IMR-90 (cell line): ENCODE measurements at regions not wholly inside any gene's neighbourhood (a gene's known extent, or its start where the extent isn't known, plus 50 kb on each side); places are given as distances from the start of the nearest gene placed in this dataset.

ENCODE experiments used
- ATAC-seq: fragments of 200-7000 bp; cut with Tn5 transposase; 2 replicates; pipeline ENCODE4 v1.9.1; 2020; ENCODE audit warnings: low read depth, mild to moderate bottlenecking, moderate library complexity
- BruUV-seq: library from RNA; stranded (reverse); fragments of 400-500 nt; replicated peaks from 2 replicates; lab custom pipeline; 2021; lab: Mats Ljungman, UMichigan
- CTCF ChIA-PET: fragments of 300-600 bp; formaldehyde crosslinking; extraction: SDS; loops from one replicate; lab custom pipeline; 2021; ENCODE audit warnings: antibody characterized with exemption; lab: Yijun Ruan, JAX
- POLR2A ChIA-PET: fragments of 300-600 bp; sonication (Branson Sonifier 250); formaldehyde crosslinking; loops from one replicate; lab custom pipeline; 2022; ENCODE audit warnings: antibody characterized with exemption; ENCODE audit not compliant: unreplicated experiment; lab: Charles Lee
- DNase-seq: peaks from one replicate; pipeline ENCODE4 v3.0.0; 2013
- H2AFZ ChIP-seq: replicated peaks from 2 replicates; pipeline ENCODE3; 2013; ENCODE audit warnings: low read length, mild to moderate bottlenecking; ENCODE audit not compliant: poor library complexity
- H2AK5ac ChIP-seq: 2 replicates; pipeline ENCODE4 v1.6.1; 2013; ENCODE audit warnings: low read depth, low read length, inconsistent platforms
- H2AK9ac ChIP-seq: replicated peaks from 2 replicates; pipeline ENCODE3; 2013; ENCODE audit warnings: mild to moderate bottlenecking, low read depth, low read length, moderate library complexity; ENCODE audit not compliant: poor library complexity
- H2BK120ac ChIP-seq: 2 replicates; pipeline ENCODE4 v1.6.1; 2013; ENCODE audit warnings: low read depth, low read length, inconsistent platforms
- H2BK15ac ChIP-seq: 3 replicates; pipeline ENCODE4 v1.6.1; 2013; ENCODE audit warnings: low read depth, low read length, inconsistent platforms
- H2BK20ac ChIP-seq: 2 replicates; pipeline ENCODE4 v1.6.1; 2013; ENCODE audit warnings: low read depth, mild to moderate bottlenecking, inconsistent platforms, low read length, moderate library complexity
- H2BK5ac ChIP-seq: 2 replicates; pipeline ENCODE4 v1.6.1; 2013; ENCODE audit warnings: mild to moderate bottlenecking, low read depth, low read length, inconsistent platforms; ENCODE audit not compliant: poor library complexity, severe bottlenecking
- H3K14ac ChIP-seq: replicated peaks from 2 replicates; pipeline ENCODE4 v1.6.1; 2013; ENCODE audit warnings: low read depth, low read length, inconsistent platforms
- H3K18ac ChIP-seq: 2 replicates; pipeline ENCODE4 v1.6.1; 2013; ENCODE audit warnings: low read depth, low read length, control low read depth
- H3K23ac ChIP-seq: 2 replicates; pipeline ENCODE4 v1.6.1; 2013; ENCODE audit warnings: low read depth, low read length, inconsistent platforms
- H3K27ac ChIP-seq: 2 replicates; pipeline ENCODE4 v1.5.1; 2013; ENCODE audit warnings: mild to moderate bottlenecking, control low read depth, low read length; ENCODE audit not compliant: insufficient read depth
- H3K27me3 ChIP-seq: 2 replicates; pipeline ENCODE4 v1.6.1; 2013; ENCODE audit warnings: low read length; ENCODE audit not compliant: control insufficient read depth, insufficient read depth
- H3K36me3 ChIP-seq: 2 replicates; pipeline ENCODE4 v1.6.1; 2013; ENCODE audit warnings: low read length, mixed read lengths; ENCODE audit not compliant: control insufficient read depth, insufficient read depth
- H3K4ac ChIP-seq: 2 replicates; pipeline ENCODE4 v1.6.1; 2013; ENCODE audit warnings: low read depth, low read length, inconsistent platforms
- H3K4me1 ChIP-seq: 2 replicates; pipeline ENCODE4 v1.6.1; 2013; ENCODE audit warnings: low read length, mixed read lengths; ENCODE audit not compliant: control insufficient read depth, insufficient read depth
- H3K4me2 ChIP-seq: 2 replicates; pipeline ENCODE4 v1.6.1; 2013; ENCODE audit warnings: low read depth, mild to moderate bottlenecking, control low read depth, low read length, moderate library complexity
- H3K4me3 ChIP-seq: 2 replicates; pipeline ENCODE4 v1.5.1; 2013; ENCODE audit warnings: low read depth, mild to moderate bottlenecking, control low read depth, low read length, moderate library complexity; ENCODE audit not compliant: insufficient read depth
- H3K56ac ChIP-seq: 2 replicates; pipeline ENCODE4 v1.6.1; 2013; ENCODE audit warnings: low read length, inconsistent platforms; ENCODE audit not compliant: insufficient read depth; ENCODE audit errors: extremely low read depth
- H3K79me1 ChIP-seq, 2 experiments: 2 replicates each; pipeline ENCODE4 v1.6.1; 2013; ENCODE audit warnings: low read length in 2 of 2, inconsistent platforms in 1 of 2, low read depth in 1 of 2
- H3K9ac ChIP-seq: 2 replicates; pipeline ENCODE4 v1.6.1; 2013; ENCODE audit warnings: low read depth, low read length, control low read depth
- H3K9me1 ChIP-seq: 2 replicates; pipeline ENCODE4 v1.6.1; 2013; ENCODE audit warnings: low read length, inconsistent platforms; ENCODE audit not compliant: insufficient read depth
- H3K9me3 ChIP-seq: 2 replicates; pipeline ENCODE4 v1.6.1; 2013; ENCODE audit warnings: low read length; ENCODE audit not compliant: control insufficient read depth, insufficient read depth
- H4K20me1 ChIP-seq: 2 replicates; pipeline ENCODE4 v1.6.1; 2013; ENCODE audit warnings: low read length, inconsistent platforms; ENCODE audit not compliant: insufficient read depth
- H4K5ac ChIP-seq: 2 replicates; pipeline ENCODE4 v1.6.1; 2013; ENCODE audit warnings: mild to moderate bottlenecking, low read depth, low read length, control low read depth
- H4K8ac ChIP-seq, 2 experiments: 2 replicates each; pipeline ENCODE4 v1.6.1; 2013; ENCODE audit warnings: low read depth in 2 of 2, low read length in 2 of 2, control low read depth in 1 of 2, inconsistent platforms in 1 of 2
- H4K91ac ChIP-seq: 2 replicates; pipeline ENCODE4 v1.6.1; 2013; ENCODE audit warnings: low read depth, low read length, inconsistent platforms; ENCODE audit not compliant: insufficient read depth
- CEBPB ChIP-seq: IDR thresholded peaks from 2 replicates; pipeline ENCODE4 v1.6.1; 2012; ENCODE audit warnings: low read depth, low read length, improper control_type of control experiment
- FOS ChIP-seq: fragments of 150-350 bp; IDR thresholded peaks from 2 replicates; pipeline ENCODE4 v1.6.1; 2016; ENCODE audit warnings: low read depth, low read length
- MAZ ChIP-seq: IDR thresholded peaks from 2 replicates; pipeline ENCODE4 v1.6.1; 2012; ENCODE audit warnings: low read depth, mild to moderate bottlenecking, low read length, improper control_type of control experiment, moderate library complexity, borderline replicate concordance
- RAD21 ChIP-seq: IDR thresholded peaks from 2 replicates; pipeline ENCODE4 v1.6.1; 2012; ENCODE audit warnings: low read length, improper control_type of control experiment
- RCOR1 ChIP-seq: IDR thresholded peaks from 2 replicates; pipeline ENCODE4 v1.6.1; 2012; ENCODE audit warnings: mild to moderate bottlenecking, low read length, improper control_type of control experiment; ENCODE audit not compliant: insufficient replicate concordance
- SMC3 ChIP-seq: fragments of 150-350 bp; IDR thresholded peaks from 2 replicates; pipeline ENCODE4 v1.6.1; 2016; ENCODE audit warnings: low read depth, mild to moderate bottlenecking, antibody characterized with exemption, low read length, moderate library complexity
- WGBS, 2 experiments: methylation state at CpG; one replicate each; pipeline versions ENCODE4 v1.1.5 to v1.1.7; 2013; ENCODE audit warnings: missing lambda C conversion rate in 2 of 2; ENCODE audit not compliant: insufficient read length in 1 of 2; ENCODE audit errors: extremely low coverage in 2 of 2; 5-methylcytosine and 5-hydroxymethylcytosine counted together
- dilution Hi-C: fragments of 300-500 bp; cut with HindIII; formaldehyde crosslinking; loops from one replicate; pipeline ENCODE4 v1.14.3; 2018; ENCODE audit warnings: low sequenced_read_pairs; ENCODE audit not compliant: unreplicated experiment
- in situ Hi-C: fragments of 300-500 bp; cut with MboI; formaldehyde crosslinking; loops from 3 replicates; pipeline ENCODE4 v1.14.3; 2019; ENCODE audit warnings: low sequenced_read_pairs, inconsistent platforms, mixed read lengths
- intact Hi-C: fragments of 100-400 bp; cut with micrococcal nuclease; formaldehyde crosslinking; loops from 2 replicates; pipeline ENCODE4 v1.10.0; 2022
- TF ChIP-seq, protein P1 (sequence below): conservative IDR thresholded peaks from 2 replicates; pipeline ENCODE4 v1.5.1; 2012; ENCODE audit warnings: mild to moderate bottlenecking, low read depth, low read length, improper control_type of control experiment
- TF ChIP-seq, protein P2 (sequence below): fragments of 150-350 bp; IDR thresholded peaks from 2 replicates; pipeline ENCODE4 v1.6.1; 2017; ENCODE audit warnings: mild to moderate bottlenecking, antibody characterized with exemption, low read length, low read depth

DNA sequence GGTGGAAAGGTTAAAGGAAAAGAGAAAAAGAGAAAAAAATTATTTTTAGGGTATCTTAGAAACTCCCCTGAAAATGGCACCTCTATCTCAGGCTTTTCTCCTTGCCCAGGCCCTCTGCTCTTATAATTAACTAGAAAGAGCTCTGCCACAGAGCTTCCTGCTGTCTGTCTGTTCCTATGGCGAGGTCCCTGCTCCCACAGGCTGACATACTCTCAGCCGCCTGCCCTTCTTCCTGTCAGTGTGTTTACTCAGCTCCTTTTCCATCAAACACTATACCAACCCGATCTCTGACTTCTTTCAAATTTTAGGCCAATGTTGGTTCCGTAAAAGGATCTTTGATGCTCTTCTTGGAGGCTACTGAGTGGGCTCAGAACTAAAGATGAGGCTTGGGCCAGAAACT, 482.6 kb downstream of the DMAC1 start:
- peaks cover 32% of the 10 kb centered on the region for H3K4me1 ChIP-seq
- dilution Hi-C loops (no loop called here), intact Hi-C loops (no loop called here), in situ Hi-C loops (no loop called here)
- H2BK15ac ChIP-seq = peak overlapping the region; percentile 100; the same call in 2 of the 3 replicates
- peak overlapping the region; percentile 54 for H4K5ac ChIP-seq
- H3K27me3 ChIP-seq = no peaks in the 10 kb centered on the region
- H3K36me3 ChIP-seq = no peaks in the 10 kb centered on the region
- peak overlapping the region; percentile 77; the same call in 1 of the 2 replicates for H2BK20ac ChIP-seq
- WGBS, 2 experiments = 93% methylated on average over 2 of the region's 4 CpGs; no CpG with 5 or more reads in 1 of the 2 experiments
- no peak for ATAC-seq
- peak overlapping the region; percentile 70 for H3K14ac ChIP-seq
- peak overlapping the region; percentile 55 for H3K4ac ChIP-seq
- peak overlapping the region; percentile 80 for H4K91ac ChIP-seq
- H3K56ac ChIP-seq = no peak overlapping the region; the same call in 1 of the 2 replicates
- peak overlapping the region; percentile 71 for H2AFZ ChIP-seq
- H3K9me3 ChIP-seq = peaks cover 3% of the 10 kb centered on the region
- TF ChIP-seq FOS = no peak
- no peak for TF ChIP-seq RAD21
- TF ChIP-seq SMC3 = no peak
- TF ChIP-seq, protein P1, sequence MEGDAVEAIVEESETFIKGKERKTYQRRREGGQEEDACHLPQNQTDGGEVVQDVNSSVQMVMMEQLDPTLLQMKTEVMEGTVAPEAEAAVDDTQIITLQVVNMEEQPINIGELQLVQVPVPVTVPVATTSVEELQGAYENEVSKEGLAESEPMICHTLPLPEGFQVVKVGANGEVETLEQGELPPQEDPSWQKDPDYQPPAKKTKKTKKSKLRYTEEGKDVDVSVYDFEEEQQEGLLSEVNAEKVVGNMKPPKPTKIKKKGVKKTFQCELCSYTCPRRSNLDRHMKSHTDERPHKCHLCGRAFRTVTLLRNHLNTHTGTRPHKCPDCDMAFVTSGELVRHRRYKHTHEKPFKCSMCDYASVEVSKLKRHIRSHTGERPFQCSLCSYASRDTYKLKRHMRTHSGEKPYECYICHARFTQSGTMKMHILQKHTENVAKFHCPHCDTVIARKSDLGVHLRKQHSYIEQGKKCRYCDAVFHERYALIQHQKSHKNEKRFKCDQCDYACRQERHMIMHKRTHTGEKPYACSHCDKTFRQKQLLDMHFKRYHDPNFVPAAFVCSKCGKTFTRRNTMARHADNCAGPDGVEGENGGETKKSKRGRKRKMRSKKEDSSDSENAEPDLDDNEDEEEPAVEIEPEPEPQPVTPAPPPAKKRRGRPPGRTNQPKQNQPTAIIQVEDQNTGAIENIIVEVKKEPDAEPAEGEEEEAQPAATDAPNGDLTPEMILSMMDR = no peak
- TF ChIP-seq, protein P2, sequence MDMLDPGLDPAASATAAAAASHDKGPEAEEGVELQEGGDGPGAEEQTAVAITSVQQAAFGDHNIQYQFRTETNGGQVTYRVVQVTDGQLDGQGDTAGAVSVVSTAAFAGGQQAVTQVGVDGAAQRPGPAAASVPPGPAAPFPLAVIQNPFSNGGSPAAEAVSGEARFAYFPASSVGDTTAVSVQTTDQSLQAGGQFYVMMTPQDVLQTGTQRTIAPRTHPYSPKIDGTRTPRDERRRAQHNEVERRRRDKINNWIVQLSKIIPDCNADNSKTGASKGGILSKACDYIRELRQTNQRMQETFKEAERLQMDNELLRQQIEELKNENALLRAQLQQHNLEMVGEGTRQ = no peak
- no peak for TF ChIP-seq RCOR1
- no peak for TF ChIP-seq MAZ
- no peak for TF ChIP-seq CEBPB
- H2AK5ac ChIP-seq = peak overlapping the region; percentile 88
- H2BK5ac ChIP-seq = peak overlapping the region; percentile 65
- H3K9me1 ChIP-seq = peaks cover 6% of the 10 kb centered on the region; the same call in 1 of the 2 replicates
- H3K9ac ChIP-seq = no peak overlapping the region
- H4K20me1 ChIP-seq = no peaks in the 10 kb centered on the region
- DNase-seq = no peak
- peak overlapping the region; percentile 64 for H3K18ac ChIP-seq
- no peak overlapping the region for H3K4me3 ChIP-seq
- H3K4me2 ChIP-seq = no peak overlapping the region
- POLR2A ChIA-PET = no interaction called here
- H4K8ac ChIP-seq = peak overlapping the region; percentile 61 to 93
- peak overlapping the region; percentile 82 for H2BK120ac ChIP-seq
- CTCF ChIA-PET = no interaction called here
- no peak overlapping the region for H2AK9ac ChIP-seq
- no peaks in the 10 kb centered on the region for H3K79me1 ChIP-seq
- peak overlapping the region; percentile 44; the same call in 1 of the 2 replicates for H3K23ac ChIP-seq
- H3K27ac ChIP-seq = peak overlapping the region; percentile 78
- no TSS peak for BruUV-seq
